ENCODE measurements at regions not wholly inside any gene's neighbourhood (a gene's known extent, or its start where the extent isn't known, plus 50 kb on each side); places are given as distances from the start of the nearest gene placed in this dataset.
A peak's percentile ranks its signal among the peaks of the same experiment; 100 is the strongest.
"Not testable (repeated sequence)": the region's sequence is repeated elsewhere in the genome, so short reads cannot be mapped to it uniquely, and the experiment has no call there.

DNA sequence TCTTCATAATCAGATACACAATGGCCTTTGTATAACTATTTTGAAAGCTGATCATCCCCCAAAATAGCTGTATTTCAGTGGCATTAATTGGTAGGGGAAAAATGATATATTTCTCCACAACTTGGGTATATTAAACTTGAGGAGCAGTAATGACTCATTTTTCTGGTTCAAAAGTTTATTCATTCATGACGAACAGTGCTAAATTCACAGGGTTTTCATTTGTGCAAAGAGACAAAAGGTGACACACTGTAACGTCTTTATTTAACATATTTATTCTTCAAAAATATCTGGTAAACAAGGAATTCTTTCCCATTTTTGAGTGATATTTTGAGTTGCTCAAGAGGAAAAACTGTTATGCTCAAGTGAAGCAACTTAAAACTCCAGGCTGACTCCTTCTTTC, 415.5 kb upstream of the SOX5 start:
- intact Hi-C loops (cut with DNase I) = no loop called here
- no peak for DNase-seq

DNA sequence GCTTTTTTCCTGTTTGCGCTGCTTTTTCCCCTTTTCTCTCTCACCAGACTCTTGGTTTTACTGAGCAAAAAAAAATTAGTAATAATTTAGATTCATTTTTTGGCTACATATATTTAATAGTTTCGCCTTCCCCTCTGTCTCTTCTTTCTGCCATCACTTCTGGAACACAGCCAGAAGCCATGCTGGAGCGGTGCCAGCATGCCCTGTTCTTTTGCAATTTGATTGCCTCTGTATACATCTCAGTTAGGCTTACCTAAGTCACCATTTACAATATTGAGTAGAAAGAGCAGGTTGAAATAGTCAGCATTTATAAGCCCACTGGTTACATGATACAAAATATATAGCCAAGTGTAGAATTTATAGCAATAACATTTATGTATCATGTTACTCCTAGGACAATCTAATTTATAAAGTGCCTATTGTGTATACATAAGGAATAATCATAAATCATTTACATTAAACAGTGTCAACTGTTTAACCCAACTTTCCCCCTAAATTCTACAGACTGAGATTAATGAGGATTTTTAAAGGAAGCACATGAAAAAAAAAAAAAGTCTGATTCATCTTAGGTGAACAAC, 413.8 kb upstream of the SOX5 start:
- peak in 1 of 42 donors; percentile 32 for DNase-seq
- intact Hi-C loops (cut with DNase I) = no loop called here

DNA sequence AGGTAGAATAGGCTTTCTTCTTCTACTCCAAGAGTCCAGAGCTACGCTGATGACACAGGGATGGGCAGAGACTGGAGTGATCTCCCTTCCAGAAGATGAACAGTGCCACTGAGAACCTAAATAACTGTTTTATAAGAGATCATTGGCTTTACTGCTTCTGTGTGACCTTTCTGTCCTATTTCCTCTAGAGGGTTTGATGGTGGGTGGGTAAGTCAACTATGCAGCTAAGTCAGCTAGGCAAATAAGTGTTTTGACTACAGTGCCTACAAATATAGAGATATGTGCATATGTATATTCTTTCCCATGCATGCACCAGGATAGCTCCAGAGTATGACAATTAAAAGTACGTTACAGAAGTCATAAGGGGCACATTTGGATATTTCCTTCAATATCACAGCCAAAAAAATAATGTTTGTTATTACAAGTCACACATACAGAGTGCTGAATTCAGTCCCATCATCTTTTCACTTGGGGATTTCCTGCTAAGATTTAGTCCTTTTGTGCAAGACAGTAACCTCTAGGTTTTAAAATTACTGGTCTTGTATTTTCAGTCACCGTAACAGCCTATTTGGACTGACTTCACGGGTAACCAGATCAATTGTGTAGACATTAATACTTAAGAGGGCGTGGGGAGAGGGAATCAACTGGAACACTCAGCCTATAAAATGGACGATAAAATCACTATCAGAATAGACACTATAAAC, 412.6 kb upstream of the SOX5 start:
- DNase-seq = no peak
- intact Hi-C loops (cut with DNase I) = no loop called here

DNA sequence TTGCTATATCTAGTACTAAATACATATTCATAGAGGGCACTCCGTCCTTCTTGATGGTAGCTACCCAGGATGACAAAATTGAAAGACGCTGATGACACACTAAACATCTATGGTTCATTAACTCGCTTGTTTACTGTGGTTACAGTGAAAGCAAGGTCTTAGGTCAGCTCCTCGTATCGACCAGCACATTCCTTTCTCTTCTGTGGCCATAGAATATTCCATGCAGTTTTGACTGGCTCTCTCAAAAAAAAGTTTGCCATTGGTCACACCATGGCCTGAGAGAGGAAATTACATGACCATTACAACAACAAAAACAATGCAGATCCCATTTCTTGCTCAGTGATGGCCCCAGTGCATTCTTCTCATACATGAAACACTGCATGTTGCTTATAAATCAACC, 411.4 kb upstream of the SOX5 start:
- intact Hi-C loops (cut with DNase I) = no loop called here
- DNase-seq = no peak

DNA sequence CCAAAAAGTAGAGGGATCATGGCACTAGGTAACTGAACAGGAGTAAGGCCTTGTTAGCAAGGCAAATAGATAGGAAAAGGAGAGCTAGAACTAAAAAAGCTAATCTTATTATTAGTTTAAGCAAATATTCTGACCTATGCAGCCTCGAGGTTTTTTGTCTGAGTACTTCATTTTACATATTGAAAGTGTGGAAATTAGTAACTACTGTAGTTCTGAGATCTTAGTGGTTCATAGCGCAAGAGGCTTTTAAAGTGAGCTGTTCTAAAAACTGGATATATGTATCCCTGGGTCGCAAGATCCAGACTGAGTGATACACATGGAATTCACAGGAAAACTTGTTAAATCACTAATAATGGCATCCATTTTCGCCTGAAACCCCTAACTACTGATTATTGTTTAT, 411.0 kb upstream of the SOX5 start:
- intact Hi-C loops (cut with DNase I) = no loop called here
- DNase-seq = no peak

DNA sequence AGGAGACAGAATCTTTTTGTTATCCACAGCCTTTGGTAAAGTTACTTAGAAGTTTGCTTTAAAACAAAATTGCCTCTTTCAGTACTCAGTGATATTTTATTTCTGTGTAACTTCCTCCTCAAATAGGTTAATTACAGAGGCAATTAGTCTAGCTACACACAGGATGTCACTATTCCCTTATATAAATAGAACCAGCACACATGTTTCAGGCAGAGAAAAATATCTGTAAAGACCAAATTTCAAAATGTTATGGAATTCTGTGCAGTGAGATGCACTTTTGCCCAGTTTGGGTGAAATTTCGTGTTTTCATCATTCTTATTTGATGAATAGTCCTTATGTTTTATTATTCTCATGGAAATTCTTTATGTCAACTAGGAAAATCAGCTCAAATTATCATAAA, 410.6 kb upstream of the SOX5 start:
- DNase-seq = no peak
- intact Hi-C loops (cut with DNase I) = no loop called here

DNA sequence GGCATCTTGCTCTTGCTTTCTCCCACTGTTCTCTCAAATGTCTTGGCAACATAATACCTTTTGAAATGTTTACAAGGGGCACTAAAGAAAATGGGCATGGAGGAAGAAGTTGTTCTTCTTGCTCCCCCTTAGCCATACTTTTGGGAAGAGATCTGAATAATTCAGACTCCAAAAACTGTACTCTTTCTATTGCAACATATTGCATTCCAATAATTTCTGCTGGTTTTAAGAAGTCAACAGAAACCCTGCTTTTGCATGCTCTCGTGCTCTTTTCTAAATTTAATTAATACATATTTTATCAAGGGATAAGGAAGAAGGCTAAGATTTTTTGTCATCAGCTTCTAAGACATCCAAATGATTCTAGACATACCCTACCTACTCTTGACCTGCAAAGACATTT, 409.9 kb upstream of the SOX5 start:
- intact Hi-C loops (cut with DNase I) = no loop called here
- no peak for DNase-seq

DNA sequence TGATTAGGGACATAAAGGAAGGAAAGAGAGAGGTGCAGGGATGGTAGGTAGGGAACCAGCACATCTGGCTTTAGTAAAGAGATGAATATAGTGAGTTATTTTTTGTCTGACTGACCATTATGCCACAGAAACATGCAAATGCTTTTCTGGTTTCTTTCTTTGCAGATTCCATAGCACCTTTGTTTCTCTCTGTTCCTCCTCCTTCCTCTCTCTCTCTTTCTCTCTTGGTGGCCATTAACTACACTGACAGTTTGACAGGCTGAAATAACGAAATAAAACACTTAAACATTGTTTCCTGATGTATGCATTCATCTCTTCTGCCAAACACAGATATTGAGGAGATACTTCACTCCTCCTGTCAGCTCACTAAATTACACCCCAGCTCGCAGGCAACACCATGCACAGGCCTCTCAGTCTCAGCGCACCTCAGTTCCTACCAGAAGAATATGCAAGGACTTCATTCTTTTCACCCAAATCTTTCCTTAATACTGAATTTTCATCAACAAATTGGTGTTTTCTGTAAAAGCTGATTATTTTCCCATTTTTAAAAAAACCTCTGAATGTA, 406.9 kb upstream of the SOX5 start:
- intact Hi-C loops (cut with DNase I) = no loop called here
- no peak for DNase-seq

DNA sequence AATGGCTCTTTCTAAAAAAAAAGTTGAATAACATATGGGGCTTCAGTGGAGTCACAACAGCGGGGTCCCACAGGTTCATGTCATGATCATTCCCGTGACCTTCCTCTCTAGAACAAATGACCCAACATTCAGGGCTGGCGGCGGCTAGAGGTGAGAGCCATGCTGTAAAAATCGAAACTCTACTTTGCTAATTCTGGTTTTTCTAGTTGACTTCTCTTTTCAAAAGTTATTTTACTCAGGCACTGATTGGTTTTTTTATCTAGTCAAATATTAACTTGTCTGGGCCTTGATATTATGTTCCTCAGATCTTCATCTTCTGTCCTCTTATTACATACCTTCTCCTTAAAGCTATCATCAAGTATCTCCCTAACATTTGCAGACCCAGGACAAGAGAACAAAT, 402.9 kb upstream of the SOX5 start:
- no peak for DNase-seq
- intact Hi-C loops (cut with DNase I) = no loop called here

DNA sequence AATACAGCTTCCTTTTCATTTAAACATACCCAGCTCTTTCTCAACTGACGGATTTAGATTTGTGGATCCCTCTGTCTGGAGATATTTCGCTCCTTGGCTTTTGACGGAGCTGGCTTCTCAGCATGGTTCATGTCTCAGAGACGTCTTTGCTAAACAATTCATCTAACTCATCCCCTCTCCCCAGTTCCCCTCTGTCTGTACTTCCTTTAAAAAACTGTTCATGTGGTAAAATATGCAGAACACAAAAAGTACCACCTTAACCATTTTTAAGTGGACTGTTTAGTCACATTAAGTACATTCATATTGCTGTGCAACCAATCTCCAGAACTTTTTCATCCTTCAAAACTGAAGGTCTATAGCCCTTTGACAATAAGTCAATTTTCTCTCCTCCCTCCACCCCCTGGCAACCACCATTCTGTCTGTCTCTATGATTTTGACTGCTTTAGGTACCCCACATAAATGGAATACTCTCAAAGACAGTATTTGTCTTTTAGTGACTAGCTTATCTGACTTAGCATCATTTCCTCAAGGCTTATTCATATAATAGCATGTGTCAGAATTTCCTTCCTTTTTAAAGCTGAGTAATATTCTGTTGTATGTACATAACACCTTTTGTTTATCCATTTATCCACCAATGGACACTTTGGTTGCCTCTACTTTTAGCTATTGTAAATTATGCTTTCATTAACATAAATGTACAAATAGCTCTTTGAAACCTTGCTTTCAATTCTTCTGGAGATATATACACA, 399.8 kb upstream of the SOX5 start:
- intact Hi-C loops (cut with DNase I) = no loop called here
- DNase-seq = no peak

DNA sequence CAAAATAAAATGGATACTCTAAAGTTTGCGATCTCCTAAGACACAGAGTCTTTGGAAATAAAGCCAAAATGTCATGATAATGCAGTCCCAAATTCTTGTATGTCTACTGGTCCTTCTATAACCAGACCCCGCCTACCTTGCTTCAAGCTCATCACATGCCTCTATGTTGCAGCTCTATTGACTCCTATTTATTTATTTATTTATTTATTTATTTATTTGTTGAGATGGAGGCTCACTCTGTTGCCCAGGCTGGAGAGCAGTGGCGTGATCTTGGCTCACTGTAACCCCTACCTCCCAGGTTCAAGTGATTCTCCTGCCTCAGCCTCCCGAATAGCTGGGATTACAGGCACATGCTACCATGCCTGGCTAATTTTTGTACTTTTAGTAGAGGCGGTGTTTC, 398.7 kb upstream of the SOX5 start:
- DNase-seq; intact Hi-C loops (cut with DNase I): not testable (repeated sequence)

DNA sequence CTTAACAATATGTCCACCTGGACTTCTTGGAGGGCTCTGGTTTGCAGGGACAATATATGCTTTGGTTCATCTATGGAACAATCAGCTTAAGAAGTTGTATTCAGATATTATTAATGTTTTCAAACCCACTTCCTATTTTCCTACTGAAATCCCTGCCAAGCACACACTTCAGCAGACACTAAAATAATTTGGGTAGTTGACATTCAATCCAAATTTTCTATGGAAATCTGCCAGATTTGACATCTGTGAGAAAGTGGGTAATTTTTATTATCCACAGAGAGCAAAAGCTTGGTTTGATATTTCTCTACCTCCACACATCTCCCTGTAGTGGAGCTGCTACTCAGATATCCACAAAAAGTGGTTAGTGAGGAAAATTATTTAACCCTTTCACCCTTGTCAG, 378.8 kb upstream of the SOX5 start:
- no peak for DNase-seq
- intact Hi-C loops (cut with DNase I) = no loop called here

DNA sequence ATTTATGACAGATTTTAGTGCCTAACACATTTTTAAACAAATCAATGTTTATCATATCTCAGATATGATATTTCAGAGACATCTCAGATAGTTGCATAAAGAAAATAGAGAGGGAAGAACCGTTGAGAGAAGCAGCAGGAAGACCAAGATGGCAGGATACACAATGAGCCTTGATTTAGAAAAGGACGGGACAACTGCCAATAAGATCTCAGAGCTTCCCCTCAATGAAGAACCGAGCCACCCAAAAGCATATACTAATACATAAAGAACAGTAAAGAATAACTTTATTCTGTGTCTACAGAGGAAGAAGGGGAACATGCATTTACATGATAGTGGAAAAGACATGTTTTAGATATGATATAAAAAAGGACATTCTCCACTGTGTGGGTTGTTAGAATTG, 375.9 kb upstream of the SOX5 start:
- intact Hi-C loops (cut with DNase I) = no loop called here

DNA sequence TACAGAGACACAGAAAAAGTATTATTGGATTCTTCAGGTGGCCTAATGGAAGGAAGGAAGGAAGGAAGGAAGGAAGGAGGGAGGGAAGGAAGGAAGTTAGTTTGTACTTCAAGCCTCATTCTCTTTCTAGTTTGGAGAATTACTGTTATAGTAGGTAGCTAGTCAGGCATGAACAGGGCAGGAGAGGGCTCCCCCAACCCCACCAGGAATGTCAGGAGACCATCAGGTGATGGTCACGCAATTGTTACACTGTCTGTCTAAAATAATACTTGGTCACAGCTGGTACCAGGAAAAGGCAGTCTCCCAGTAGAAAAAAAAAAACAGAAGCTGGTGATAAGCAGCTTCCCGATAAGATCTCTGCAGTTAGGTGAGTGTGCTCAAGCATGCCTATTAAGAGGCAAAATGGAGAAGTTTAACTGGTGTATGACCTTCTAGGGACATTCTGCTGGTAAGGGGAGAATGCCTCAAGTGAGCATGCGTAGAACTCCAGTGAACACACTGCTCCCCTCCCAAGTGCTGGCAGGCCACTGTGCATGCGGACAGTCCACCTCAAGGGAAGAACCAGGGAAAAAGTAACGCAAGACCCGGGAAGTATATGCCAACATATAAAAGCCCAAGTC, 358.4 kb upstream of the SOX5 start:
- intact Hi-C loops (cut with DNase I) = no loop called here
- no peak for DNase-seq

More for the DNA sequence above, 375.9 kb upstream of the SOX5 start:
- DNase-seq = no peak

DNA sequence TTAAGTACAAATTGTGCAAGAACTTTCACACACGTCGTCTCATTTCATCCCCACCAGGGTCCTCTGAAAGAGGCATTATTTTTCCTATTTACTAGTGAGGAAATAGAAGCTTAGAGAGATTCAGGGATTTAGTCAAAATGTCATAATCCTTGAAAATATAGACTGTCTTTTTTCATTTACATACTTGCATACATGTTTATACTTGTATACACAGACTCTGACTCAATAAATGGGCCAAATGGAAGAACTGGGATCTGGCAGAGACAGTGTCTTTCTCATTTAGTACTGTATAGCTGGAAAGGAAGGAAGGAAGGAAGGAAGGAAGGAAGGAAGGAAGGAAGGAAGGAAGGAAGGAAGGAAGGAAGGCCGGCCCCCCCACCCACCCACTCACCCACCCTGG, 357.7 kb upstream of the SOX5 start:
- intact Hi-C loops (cut with DNase I) = no loop called here
- DNase-seq = no peak

DNA sequence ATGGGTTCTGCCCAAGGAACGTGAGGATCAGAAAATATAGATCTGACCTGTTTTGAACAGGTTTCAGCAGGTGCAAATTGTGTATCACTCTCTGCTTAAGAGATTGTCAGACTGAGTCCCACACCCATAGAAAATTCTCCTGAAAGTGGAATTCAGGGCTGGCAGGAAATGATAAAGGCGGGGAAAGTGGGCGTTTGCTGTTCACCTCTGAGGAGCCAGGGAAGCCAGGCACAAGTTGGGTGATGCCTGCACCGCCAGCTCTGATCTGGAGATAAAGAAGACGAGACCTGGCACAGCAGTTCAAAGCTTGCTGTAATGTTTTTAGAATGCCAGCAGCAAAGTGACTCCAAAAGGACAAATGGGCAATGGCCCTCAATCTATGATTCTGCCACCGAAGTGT, 356.5 kb upstream of the SOX5 start:
- DNase-seq = peak in 21 of 42 donors; percentile 0 to 58 (median 22)

DNA sequence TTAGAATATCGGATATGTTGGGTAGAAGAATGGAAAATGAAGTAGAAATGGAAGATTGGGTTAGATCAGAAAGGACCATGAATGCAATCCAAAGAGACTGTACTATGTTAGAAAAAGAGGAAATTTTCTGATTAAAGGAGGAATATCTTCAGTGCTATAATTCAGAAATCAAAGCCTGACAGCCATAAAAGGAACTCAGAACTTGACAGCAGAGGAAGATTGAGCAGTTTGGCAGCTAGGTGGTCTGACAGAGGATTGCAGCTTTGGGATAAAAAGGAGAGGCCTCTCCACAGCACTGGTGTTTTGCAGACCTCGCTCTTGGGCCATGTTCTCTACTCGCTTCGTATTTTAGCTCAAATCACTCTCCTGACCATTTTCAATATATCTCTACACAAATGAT, 354.8 kb upstream of the SOX5 start:
- intact Hi-C loops (cut with DNase I) = no loop called here
- DNase-seq = no peak

More for the DNA sequence above, 356.5 kb upstream of the SOX5 start:
- intact Hi-C loops (cut with DNase I) = no loop called here

DNA sequence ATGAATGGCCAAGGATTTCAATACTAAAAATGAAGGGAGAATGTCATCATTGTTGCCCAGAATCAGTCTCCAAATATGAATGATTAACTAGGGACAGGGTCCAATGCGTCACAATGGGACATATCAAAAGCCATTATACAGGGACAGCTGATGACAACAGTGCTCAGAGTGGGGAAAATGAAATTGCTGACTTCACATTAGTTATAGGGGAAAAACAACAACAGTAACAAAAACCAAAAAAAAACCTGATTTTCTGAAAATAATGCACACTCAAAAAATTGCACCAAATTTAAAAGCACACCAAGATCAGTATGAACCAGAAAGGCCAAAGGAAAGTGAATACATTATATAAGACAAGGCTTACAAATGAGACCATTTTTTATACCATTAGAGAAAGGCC, 353.2 kb upstream of the SOX5 start:
- intact Hi-C loops (cut with DNase I) = no loop called here
- DNase-seq = no peak

DNA sequence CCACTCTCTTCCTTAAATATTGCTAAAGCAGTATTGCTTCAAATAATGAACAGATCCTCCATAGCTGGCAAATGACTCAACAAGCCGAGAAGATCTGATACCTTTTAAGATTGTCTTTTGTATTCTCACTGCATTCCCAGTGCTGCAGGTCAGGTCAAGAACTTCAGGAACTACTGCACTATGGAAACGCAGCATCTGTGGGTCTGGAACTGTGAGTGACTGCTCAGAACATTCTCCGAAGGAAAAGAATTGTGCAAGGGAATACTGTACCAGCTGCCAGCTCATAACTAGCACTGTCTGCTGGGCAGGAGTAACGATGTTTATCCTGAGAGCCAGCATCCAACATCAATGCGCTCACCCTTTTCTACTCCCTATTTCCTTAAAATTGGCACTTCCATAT, 348.0 kb upstream of the SOX5 start:
- no peak for DNase-seq
- intact Hi-C loops (cut with DNase I) = no loop called here

DNA sequence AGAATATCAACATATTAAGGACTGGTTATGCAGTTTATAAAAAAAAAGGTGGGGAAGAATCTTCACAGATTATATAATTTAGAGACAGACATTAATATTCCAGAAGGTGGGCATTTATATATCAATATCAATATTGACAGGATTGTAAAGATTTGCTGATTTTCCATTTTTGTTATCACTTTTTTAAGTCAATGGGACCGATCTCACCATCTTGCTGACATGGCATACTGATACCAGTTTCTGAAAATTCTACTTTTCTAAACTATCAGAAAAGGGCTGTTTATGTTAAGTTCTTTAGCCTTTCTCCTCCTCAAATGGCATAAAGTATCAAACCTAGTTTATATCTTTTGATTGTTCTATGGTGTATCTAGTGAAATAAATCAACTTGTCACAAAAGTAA, 344.1 kb upstream of the SOX5 start:
- intact Hi-C loops (cut with DNase I) = no loop called here
- DNase-seq = no peak
